WTC11 (cell line): ENCODE measurements at regions not wholly inside any gene's neighbourhood (a gene's known extent, or its start where the extent isn't known, plus 50 kb on each side); places are given as distances from the start of the nearest gene placed in this dataset.

Experiments used
- ATAC-seq: fragments of 200-7000 bp; cut with Tn5 transposase; 2 replicates; pipeline ENCODE4 v1.10.0; 2021; ENCODE audit warnings: mild to moderate bottlenecking, moderate library complexity
- CTCF ChIA-PET: fragments of 300-600 bp; sonication (Branson Sonifier 250); formaldehyde crosslinking; loops from one replicate; lab custom pipeline; 2021; ENCODE audit warnings: antibody characterized with exemption; lab: Charles Lee
- POLR2A ChIA-PET: fragments of 350-600 bp; sonication (Branson Sonifier 250); formaldehyde crosslinking; loops from one replicate; lab custom pipeline; 2021; ENCODE audit warnings: antibody characterized with exemption; lab: Charles Lee
- DNase-seq: peaks from one replicate; pipeline ENCODE4 v3.0.0; 2021; ENCODE audit warnings: low spot score
- H3K27ac Mint-ChIP-seq: 2 replicates; pipeline ENCODE4 v1.8.0; 2021; ENCODE audit warnings: mixed read lengths
- H3K27me3 Mint-ChIP-seq: 2 replicates; pipeline ENCODE4 v1.8.0; 2021; ENCODE audit warnings: low read depth, mild to moderate bottlenecking, moderate library complexity, mixed read lengths
- H3K36me3 Mint-ChIP-seq: 2 replicates; pipeline ENCODE4 v1.8.0; 2021; ENCODE audit warnings: mixed read lengths
- H3K4me1 Mint-ChIP-seq: 2 replicates; pipeline ENCODE4 v1.8.0; 2022; ENCODE audit warnings: mixed read lengths
- H3K4me3 Mint-ChIP-seq: 2 replicates; pipeline ENCODE4 v1.8.0; 2021; ENCODE audit warnings: mild to moderate bottlenecking, moderate library complexity, mixed read lengths
- H3K9me3 Mint-ChIP-seq: 2 replicates; pipeline ENCODE4 v1.8.0; 2021; ENCODE audit warnings: mixed read lengths
- AFF4 ChIP-seq: sonication (generic); formaldehyde crosslinking; IDR thresholded peaks from 2 replicates; pipeline ENCODE4 v1.8.1; 2023; ENCODE audit warnings: mild to moderate bottlenecking, missing genetic modification reagents, borderline replicate concordance
- ATF1 ChIP-seq: sonication (generic); formaldehyde crosslinking; IDR thresholded peaks from 2 replicates; pipeline ENCODE4 v1.8.1; 2023; ENCODE audit warnings: mild to moderate bottlenecking, moderate library complexity, missing genetic modification reagents
- ATF6 ChIP-seq: sonication (generic); formaldehyde crosslinking; IDR thresholded peaks from 2 replicates; pipeline ENCODE4 v1.8.1; 2023; ENCODE audit warnings: mild to moderate bottlenecking, missing genetic modification reagents
- CREM ChIP-seq: sonication (generic); formaldehyde crosslinking; IDR thresholded peaks from 2 replicates; pipeline ENCODE4 v1.8.1; 2022; ENCODE audit warnings: mild to moderate bottlenecking, missing genetic modification reagents, moderate library complexity
- ERG ChIP-seq: fragments of 250-450 bp; sonication (Bioruptor Pico); IDR thresholded peaks from 2 replicates; pipeline ENCODE4 v1.8.0; 2021; ENCODE audit warnings: mild to moderate bottlenecking
- ETV6 ChIP-seq: sonication (generic); formaldehyde crosslinking; IDR thresholded peaks from 2 replicates; pipeline ENCODE4 v1.8.1; 2022; ENCODE audit warnings: mild to moderate bottlenecking, missing genetic modification reagents
- IRF2 ChIP-seq: sonication (generic); formaldehyde crosslinking; IDR thresholded peaks from 2 replicates; pipeline ENCODE4 v1.8.0; 2022; ENCODE audit warnings: low read depth, missing genetic modification reagents, borderline replicate concordance
- MXD4 ChIP-seq: fragments of 250-450 bp; sonication (Bioruptor Pico); IDR thresholded peaks from 2 replicates; pipeline ENCODE4 v1.8.0; 2021; ENCODE audit warnings: mild to moderate bottlenecking, moderate library complexity, borderline replicate concordance
- NFATC4 ChIP-seq: fragments of 250-450 bp; sonication (Bioruptor Pico); IDR thresholded peaks from 2 replicates; pipeline ENCODE4 v1.9.0; 2021; ENCODE audit warnings: mild to moderate bottlenecking
- NFYB ChIP-seq: sonication (generic); formaldehyde crosslinking; conservative IDR thresholded peaks from 2 replicates; pipeline ENCODE4 v1.8.0; 2022; ENCODE audit warnings: low read depth, missing genetic modification reagents
- NR3C1 ChIP-seq: sonication (generic); formaldehyde crosslinking; conservative IDR thresholded peaks from 2 replicates; pipeline ENCODE4 v1.8.1; 2023; ENCODE audit warnings: low read depth, mild to moderate bottlenecking, missing genetic modification reagents
- PRDM15 ChIP-seq: sonication (generic); formaldehyde crosslinking; IDR thresholded peaks from 2 replicates; pipeline ENCODE4 v1.8.0; 2022; ENCODE audit warnings: missing genetic modification reagents
- RELA ChIP-seq: sonication (generic); formaldehyde crosslinking; IDR thresholded peaks from 2 replicates; pipeline ENCODE4 v1.8.1; 2022; ENCODE audit warnings: missing genetic modification reagents, mild to moderate bottlenecking, borderline replicate concordance
- ZMAT4 ChIP-seq: fragments of 250-450 bp; sonication (Bioruptor Pico); IDR thresholded peaks from 2 replicates; pipeline ENCODE4 v1.9.0; 2021; ENCODE audit warnings: mild to moderate bottlenecking
- ZNF396 ChIP-seq: fragments of 250-450 bp; sonication (Bioruptor Pico); IDR thresholded peaks from 2 replicates; pipeline ENCODE4 v1.8.0; 2021; ENCODE audit warnings: mild to moderate bottlenecking, moderate library complexity, borderline replicate concordance
- ZNF416 ChIP-seq: fragments of 250-450 bp; sonication (Bioruptor Pico); IDR thresholded peaks from 2 replicates; pipeline ENCODE4 v1.9.0; 2021; ENCODE audit warnings: mild to moderate bottlenecking, inconsistent platforms
- ZNF512 ChIP-seq: sonication (generic); formaldehyde crosslinking; IDR thresholded peaks from 2 replicates; pipeline ENCODE4 v1.8.1; 2022; ENCODE audit warnings: missing genetic modification reagents, borderline replicate concordance
- ZSCAN18 ChIP-seq: fragments of 250-450 bp; sonication (Bioruptor Pico); IDR thresholded peaks from 2 replicates; pipeline ENCODE4 v2.1.2; 2022; ENCODE audit warnings: mild to moderate bottlenecking, moderate library complexity

- H3K27ac Mint-ChIP-seq: no peak overlapping the region
- no peaks in the 10 kb centered on the region for H3K27me3 Mint-ChIP-seq
- TF ChIP-seq ATF1 (CRISPR knock-in tag) (no peak), ERG (CRISPR knock-in tag) (no peak), NR3C1 (CRISPR knock-in tag) (no peak), ZMAT4 (CRISPR knock-in tag) (no peak), CREM (CRISPR knock-in tag) (no peak), NFYB (CRISPR knock-in tag) (no peak), IRF2 (CRISPR knock-in tag) (no peak), ZNF512 (CRISPR knock-in tag) (no peak), NFATC4 (CRISPR knock-in tag) (no peak), RELA (no peak)
- no peak overlapping the region for H3K4me3 Mint-ChIP-seq
- ChIA-PET POLR2A (no interaction called here), CTCF (no interaction called here)
- no peak for ATAC-seq
- no peaks in the 10 kb centered on the region for H3K36me3 Mint-ChIP-seq
- peaks cover 3% of the 10 kb centered on the region for H3K4me1 Mint-ChIP-seq
- H3K9me3 Mint-ChIP-seq: no peaks in the 10 kb centered on the region
- DNase-seq: no peak
These were observed 463.3 kb downstream of the INHBA start for GRCh38 chr7:41239596-41239995.

GRCh38 chr7:41238851-41239331 lies 464.0 kb downstream of the INHBA start:
- ChIA-PET CTCF (no interaction called here), POLR2A (interaction anchor here (0.8 kb wide), 1 partner anchor 18 kb away, joined by 3 read pairs; no protein-coding TSS in a partner anchor)
- no peak overlapping the region for H3K27ac Mint-ChIP-seq
- no peak overlapping the region for H3K4me3 Mint-ChIP-seq
- H3K36me3 Mint-ChIP-seq: no peaks in the 10 kb centered on the region
- TF ChIP-seq ZNF396: no peak
- no peak for TF ChIP-seq MXD4
- no peak for TF ChIP-seq ZNF416 (CRISPR knock-in tag)
- no peak for DNase-seq
- no peaks in the 10 kb centered on the region for H3K4me1 Mint-ChIP-seq
- H3K9me3 Mint-ChIP-seq: no peaks in the 10 kb centered on the region
- ATAC-seq: no peak
- H3K27me3 Mint-ChIP-seq: no peaks in the 10 kb centered on the region

GRCh38 chr7:41237956-41238355 lies 464.9 kb downstream of the INHBA start:
- Mint-ChIP-seq H3K27ac (no peak overlapping the region), H3K4me1 (no peaks in the 10 kb centered on the region), H3K27me3 (no peaks in the 10 kb centered on the region), H3K4me3 (no peak overlapping the region), H3K36me3 (no peaks in the 10 kb centered on the region), H3K9me3 (no peaks in the 10 kb centered on the region)
- POLR2A ChIA-PET: interaction anchor here (0.8 kb wide), 1 partner anchor 19 kb away, joined by 3 read pairs; no protein-coding TSS in a partner anchor
- ATAC-seq (no peak), DNase-seq (no peak)
- CTCF ChIA-PET: interaction anchor here (0.6 kb wide), 1 partner anchor 568 kb away, joined by 3 read pairs; no protein-coding TSS in a partner anchor
- TF ChIP-seq ATF6 (CRISPR knock-in tag) (no peak), IRF2 (CRISPR knock-in tag) (no peak), ETV6 (no peak), AFF4 (no peak), PRDM15 (CRISPR knock-in tag) (no peak), ZSCAN18 (CRISPR knock-in tag) (no peak)
